NT2/D1 (cell line): ENCODE measurements at regions not wholly inside any gene's neighbourhood (a gene's known extent, or its start where the extent isn't known, plus 50 kb on each side); places are given as distances from the start of the nearest gene placed in this dataset.

Experiments used
- DNase-seq: peaks from one replicate; pipeline ENCODE4 v3.0.0-alpha.2; 2011; ENCODE audit warnings: low read depth, low spot score
- H3K27me3 ChIP-seq: 2 replicates; pipeline ENCODE4 v1.6.0; 2011; ENCODE audit warnings: mild to moderate bottlenecking; ENCODE audit not compliant: insufficient read length, insufficient read depth
- H3K36me3 ChIP-seq: 2 replicates; pipeline ENCODE4 v1.6.1; 2011; ENCODE audit warnings: mild to moderate bottlenecking, low read length, mixed read lengths; ENCODE audit not compliant: insufficient read depth, insufficient read length
- H3K4me1 ChIP-seq: 2 replicates; pipeline ENCODE4 v1.5.1; 2011; ENCODE audit not compliant: insufficient read depth, insufficient read length
- H3K4me3 ChIP-seq: 2 replicates; pipeline ENCODE4 v1.5.1; 2011; ENCODE audit warnings: low read depth; ENCODE audit not compliant: insufficient read length
- H3K9ac ChIP-seq: 2 replicates; pipeline ENCODE4 v1.6.0; 2011; ENCODE audit warnings: low read depth; ENCODE audit not compliant: insufficient read length
- H3K9me3 ChIP-seq: 2 replicates; pipeline ENCODE4 v1.5.1; 2011; ENCODE audit warnings: mild to moderate bottlenecking, low read length; ENCODE audit not compliant: insufficient read depth
- SUZ12 ChIP-seq: IDR thresholded peaks from 2 replicates; pipeline ENCODE4 v1.6.1; 2011; ENCODE audit not compliant: insufficient read length, insufficient read depth; ENCODE audit errors: extremely low read depth
- YY1 ChIP-seq: IDR thresholded peaks from 2 replicates; pipeline ENCODE4 v1.6.1; 2011; ENCODE audit not compliant: insufficient read length, insufficient read depth
- ZNF274 ChIP-seq: IDR thresholded peaks from 2 replicates; pipeline ENCODE4 v1.6.1; 2011; ENCODE audit warnings: mild to moderate bottlenecking, low read depth, low read length

GRCh38 chr7:19210893-19211413 lies 65.7 kb upstream of the FERD3L start:
- TF ChIP-seq SUZ12, result no peak
- no peak for TF ChIP-seq ZNF274
- TF ChIP-seq YY1, result no peak
- DNase-seq, result no peak
- Histone ChIP-seq H3K27me3 (no peaks in the 10 kb centered on the region), H3K9me3 (no peaks in the 10 kb centered on the region; the same call in 1 of the 2 replicates), H3K4me3 (no peak overlapping the region), H3K36me3 (no peaks in the 10 kb centered on the region), H3K9ac (no peak overlapping the region), H3K4me1 (no peaks in the 10 kb centered on the region)

GRCh38 chr7:19209166-19209696 lies 64.0 kb upstream of the FERD3L start:
- TF ChIP-seq SUZ12, result no peak
- TF ChIP-seq ZNF274, result no peak
- no peak for TF ChIP-seq YY1
- Histone ChIP-seq H3K9ac (no peak overlapping the region), H3K27me3 (no peaks in the 10 kb centered on the region), H3K9me3 (no peaks in the 10 kb centered on the region; the same call in 1 of the 2 replicates), H3K4me3 (no peak overlapping the region), H3K36me3 (no peaks in the 10 kb centered on the region), H3K4me1 (no peaks in the 10 kb centered on the region)
- no peak for DNase-seq

- Histone ChIP-seq H3K9ac (no peak overlapping the region), H3K27me3 (no peaks in the 10 kb centered on the region), H3K9me3 (no peaks in the 10 kb centered on the region), H3K4me1 (no peaks in the 10 kb centered on the region), H3K36me3 (no peaks in the 10 kb centered on the region), H3K4me3 (no peak overlapping the region)
- no peak for DNase-seq
- TF ChIP-seq YY1 (no peak), ZNF274 (no peak), SUZ12 (no peak)
Measured at GRCh38 chr7:19206721-19207120, 61.5 kb upstream of the FERD3L start.

GRCh38 chr7:19203686-19204085 lies 58.5 kb upstream of the FERD3L start:
- Histone ChIP-seq H3K4me1 (no peaks in the 10 kb centered on the region), H3K9me3 (no peaks in the 10 kb centered on the region), H3K4me3 (no peak overlapping the region), H3K36me3 (no peaks in the 10 kb centered on the region), H3K27me3 (no peaks in the 10 kb centered on the region), H3K9ac (no peak overlapping the region)
- TF ChIP-seq YY1 (no peak), SUZ12 (no peak), ZNF274 (no peak)
- DNase-seq, result no peak

- H3K36me3 ChIP-seq, result no peaks in the 10 kb centered on the region
- TF ChIP-seq YY1, result no peak
- TF ChIP-seq ZNF274, result no peak
- no peak for TF ChIP-seq SUZ12
- no peaks in the 10 kb centered on the region for H3K9me3 ChIP-seq
- DNase-seq, result no peak
- H3K27me3 ChIP-seq, result no peaks in the 10 kb centered on the region
- H3K4me3 ChIP-seq, result no peak overlapping the region
- no peak overlapping the region for H3K9ac ChIP-seq
- no peaks in the 10 kb centered on the region for H3K4me1 ChIP-seq
Measured at GRCh38 chr7:19202599-19202998, 57.4 kb upstream of the FERD3L start.
